ENCODE measurements at regions not wholly inside any gene's neighbourhood (a gene's known extent, or its start where the extent isn't known, plus 50 kb on each side); places are given as distances from the start of the nearest gene placed in this dataset.

GRCh38 chr20:59448851-59449444 is 148.5 kb downstream of the EDN3 start:
- Histone ChIP-seq H2BK120ac (replicated peaks; ENCODE audit: low read depth, low read length) (no peak overlapping the region), H3K23me2 (ENCODE audit: low read depth, low read length) (no peaks in the 10 kb centered on the region), H2BK20ac (ENCODE audit: low read length) (no peak overlapping the region), H3K4me3 (ENCODE audit: extremely low read depth in 1 of 4, insufficient read depth in 2 of 4, low read depth in 3 of 4, low read length in 4 of 4) (no peak overlapping the region), H4K8ac (ENCODE audit: extremely low read depth, insufficient read depth, low read length) (no peak overlapping the region), H2BK12ac (ENCODE audit: low read depth, low read length) (no peak overlapping the region), H4K5ac (ENCODE audit: insufficient read length, low read depth, low read length) (no peak overlapping the region), H3K23ac (ENCODE audit: insufficient read length) (no peak overlapping the region), H4K91ac (replicated peaks; ENCODE audit: insufficient read length, low read length) (no peak overlapping the region), H3K4me1 (replicated peaks in 1 of 4; ENCODE audit: control insufficient read depth in 3 of 4, insufficient read depth in 4 of 4, low read length in 3 of 4) (peaks cover 0 to 3% (median 0%) of the 10 kb centered on the region in 4 experiments; a peak in 4 of 7 replicates), H2BK15ac (ENCODE audit: low read length) (no peak overlapping the region), H3K9ac (replicated peaks in 1 of 4; ENCODE audit: extremely low read depth in 1 of 4, low read depth in 3 of 4, low read length in 3 of 4) (no peak overlapping the region), H4K20me1 (replicated peaks in 1 of 2; ENCODE audit: control insufficient read depth in 1 of 2, insufficient read depth in 2 of 2, low read length in 2 of 2) (no peaks in the 10 kb centered on the region), H3K79me1 (ENCODE audit: low read depth, low read length) (no peaks in the 10 kb centered on the region), H3K36me3 (ENCODE audit: control insufficient read depth in 2 of 4, insufficient read depth in 4 of 4, low read length in 3 of 4) (no peaks in the 10 kb centered on the region), H3K79me2 (ENCODE audit: control insufficient read depth in 1 of 2, insufficient read depth in 2 of 2, low read length in 2 of 2) (no peaks in the 10 kb centered on the region), H3K18ac (ENCODE audit: extremely low read depth, low read length) (no peak overlapping the region), H3K9me3 (ENCODE audit: insufficient read depth in 2 of 2, low read depth in 1 of 2, low read length in 1 of 2) (no peaks in the 10 kb centered on the region), H3K56ac (replicated peaks; ENCODE audit: insufficient read length, low read depth, low read length) (no peak overlapping the region), H3K4me2 (ENCODE audit: insufficient read depth in 1 of 2, low read depth in 2 of 2, low read length in 2 of 2) (no peak overlapping the region), H3K27me3 (replicated peaks in 1 of 4; ENCODE audit: control insufficient read depth in 3 of 4, extremely low read depth in 1 of 4, insufficient read depth in 3 of 4, low read length in 3 of 4) (no peaks in the 10 kb centered on the region; a peak in 2 of 7 replicates), H2AFZ (ENCODE audit: low read length) (no peak overlapping the region), H3K4ac (replicated peaks; ENCODE audit: insufficient read length, low read depth, low read length) (no peak overlapping the region), H2BK5ac (ENCODE audit: low read depth, low read length) (no peak overlapping the region), H3K14ac (ENCODE audit: insufficient read length) (no peak overlapping the region), H3K27ac (ENCODE audit: low read depth, low read length) (no peak overlapping the region), H2AK5ac (ENCODE audit: low read depth, low read length) (no peak overlapping the region)
- WGBS, 2 experiments (ENCODE audit: extremely low coverage in 1 of 2, insufficient coverage in 1 of 2, insufficient read length in 1 of 2, insufficient replicate concordance in 2 of 2, low coverage in 1 of 2, low lambda C conversion rate in 2 of 2, missing lambda C conversion rate in 1 of 2): 88% methylated on average over 12 of the region's 12 CpGs; no CpG with 5 or more reads in 1 of the 2 experiments
- DNase-seq (ENCODE audit: low read depth in 1 of 2, low spot score in 2 of 2): no peak
- POLR2A ChIA-PET (ENCODE audit: partially characterized antibody): no interaction called here
- no peak for FAIRE-seq
- CTCF ChIA-PET (ENCODE audit: partially characterized antibody): interaction anchor here (0.7 to 1.4 kb wide), 2 partner anchors 20 to 45 kb away, joined by 3 to 6 read pairs; no protein-coding TSS in a partner anchor
- no peak for TF ChIP-seq POLR2AphosphoS5 (IDR thresholded peaks at IDR 0.05; ENCODE audit: low read depth, low read length)
